Stimulated activated CD4-positive, alpha-beta T cell treated with anti-CD3 and anti-CD28 coated beads, TNF-alpha, amount 100 ng/mL, for 1 hour (primary cell): ENCODE measurements at regions not wholly inside any gene's neighbourhood (a gene's known extent, or its start where the extent isn't known, plus 50 kb on each side); places are given as distances from the start of the nearest gene placed in this dataset.
"Not testable (repeated sequence)": the region's sequence is repeated elsewhere in the genome, so short reads cannot be mapped to it uniquely, and the experiment has no call there.

ENCODE experiments used
- DNase-seq, 3 donors: peaks; one replicate each; pipeline ENCODE4 v3.0.0-alpha.2; 2020; ENCODE audit warnings: low read depth in 3 of 3, low spot score in 1 of 3

DNA sequence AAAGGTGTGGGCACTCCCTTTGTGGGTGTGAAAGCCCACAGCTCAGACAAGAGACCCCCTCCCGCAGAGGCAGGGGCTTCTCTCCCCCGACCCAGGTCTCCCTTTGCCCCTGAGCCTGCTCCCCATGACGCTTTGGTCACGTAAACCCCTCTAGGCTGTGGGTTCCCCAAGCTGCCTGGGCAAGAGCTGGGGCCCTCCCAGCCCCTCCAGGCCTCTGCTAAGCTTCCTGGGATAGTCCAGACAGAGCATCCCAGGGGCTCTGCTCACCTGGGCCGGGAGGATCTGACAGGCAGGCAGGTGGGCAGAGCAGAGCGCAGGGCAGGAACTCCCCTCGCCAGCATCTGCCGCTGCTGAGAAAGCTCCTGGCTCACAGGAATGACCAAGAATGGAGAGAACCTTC is 177.3 kb downstream of the BANP start:
- DNase-seq, result no peak

DNA sequence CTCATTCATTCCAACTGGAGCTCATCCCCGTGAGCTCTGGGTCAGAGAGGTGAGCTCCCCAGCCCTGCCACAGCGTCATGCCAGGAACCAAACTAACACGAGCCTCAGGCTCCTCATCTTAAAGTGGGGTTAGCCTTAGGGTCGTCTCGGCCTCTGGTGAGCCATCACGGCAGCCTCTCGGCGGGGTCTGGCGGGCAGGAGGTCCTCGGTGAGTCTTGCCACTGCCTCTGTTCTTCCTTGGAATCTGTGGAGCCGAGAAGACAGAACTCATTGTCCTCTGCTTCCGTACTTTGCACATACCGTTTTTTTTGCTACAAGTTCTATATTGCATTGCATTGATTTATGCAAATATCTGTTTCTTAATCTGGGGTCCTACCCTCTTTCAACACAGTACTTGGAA is 177.9 kb downstream of the BANP start:
- not testable (repeated sequence) for DNase-seq

DNA sequence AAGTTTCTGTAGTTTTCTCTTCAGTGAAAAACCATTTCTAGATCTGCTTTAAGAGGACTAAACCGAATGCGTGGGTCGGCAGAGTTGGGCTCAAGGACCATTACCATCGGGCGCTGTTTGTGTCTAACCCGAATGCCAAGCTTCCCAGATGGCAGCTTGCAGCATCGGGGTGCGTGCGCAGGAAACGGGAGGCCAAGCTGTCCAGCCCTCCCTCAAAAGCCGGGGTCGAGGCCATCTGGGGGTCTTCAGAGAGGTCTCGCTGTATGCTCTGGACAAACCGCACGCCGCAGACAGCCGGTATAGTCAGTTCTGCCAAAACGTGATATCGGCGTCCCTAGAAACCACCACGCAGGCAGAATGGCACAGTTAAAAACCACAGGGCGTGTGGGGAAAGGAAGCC is 178.8 kb downstream of the BANP start:
- no peak for DNase-seq

DNA sequence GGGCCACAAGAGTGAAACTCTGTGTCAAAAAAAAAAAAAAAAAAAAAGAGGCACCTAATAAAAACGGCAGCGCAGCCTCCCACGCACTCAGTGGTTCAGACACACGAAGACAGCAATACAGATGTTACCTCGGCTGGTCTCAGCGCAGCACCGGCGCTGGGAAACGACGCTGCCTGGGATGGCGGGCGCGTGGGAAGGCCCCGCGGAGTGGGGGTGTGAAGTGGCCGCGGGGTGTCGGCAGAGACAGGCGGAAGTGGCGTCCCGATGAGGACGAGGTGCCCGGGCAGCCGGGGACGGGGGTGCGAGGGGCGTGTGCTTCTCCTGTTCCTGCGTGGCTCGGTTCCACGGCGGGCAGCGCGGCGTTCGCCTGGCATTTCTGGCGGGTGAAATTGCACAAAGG is 179.4 kb downstream of the BANP start:
- DNase-seq, result no peak

DNA sequence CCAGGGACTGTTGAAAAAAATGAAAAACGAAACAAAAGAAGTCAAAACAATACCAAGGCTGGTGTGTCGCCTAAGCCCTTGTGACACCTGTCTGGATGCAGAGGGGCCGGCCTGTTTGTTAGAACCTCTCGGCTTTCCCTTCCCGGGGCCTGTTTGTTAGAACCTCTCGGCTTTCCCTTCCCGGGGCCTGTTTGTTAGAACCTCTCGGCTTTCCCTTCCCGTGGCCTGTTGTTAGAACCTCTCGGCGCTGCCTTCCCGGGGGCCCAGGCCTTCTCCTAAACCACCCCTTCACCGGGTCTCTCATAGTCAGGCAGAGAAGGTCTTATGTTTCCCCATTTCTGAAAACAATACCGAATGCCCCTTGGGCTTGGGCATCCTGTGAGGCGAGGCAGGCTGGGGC is 180.0 kb downstream of the BANP start:
- no peak for DNase-seq

GRCh38 chr16:88131966-88132365 is 180.7 kb downstream of the BANP start:
- DNase-seq, result no peak

- no peak for DNase-seq
These were observed 181.7 kb downstream of the BANP start for GRCh38 chr16:88132836-88133506.

DNA sequence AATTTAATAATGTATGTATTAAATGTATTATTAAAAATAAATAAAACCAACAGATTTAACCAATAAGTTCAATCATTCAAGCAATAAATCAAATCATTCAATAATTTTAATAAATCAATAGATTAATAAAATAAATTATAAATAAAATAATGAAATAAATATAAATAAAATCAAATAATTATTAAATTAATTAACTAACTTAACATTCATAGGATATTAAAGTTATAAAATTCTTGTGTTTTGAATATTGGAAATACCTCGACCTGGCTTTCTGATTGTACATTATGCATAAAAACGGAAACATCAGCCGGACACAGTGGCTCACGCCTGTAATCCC is 182.2 kb downstream of the BANP start:
- no peak for DNase-seq

GRCh38 chr16:88134172-88134898 is 183.1 kb downstream of the BANP start:
- not testable (repeated sequence) for DNase-seq

GRCh38 chr16:88134899-88135682 is 183.9 kb downstream of the BANP start:
- DNase-seq, result not testable (repeated sequence)

DNA sequence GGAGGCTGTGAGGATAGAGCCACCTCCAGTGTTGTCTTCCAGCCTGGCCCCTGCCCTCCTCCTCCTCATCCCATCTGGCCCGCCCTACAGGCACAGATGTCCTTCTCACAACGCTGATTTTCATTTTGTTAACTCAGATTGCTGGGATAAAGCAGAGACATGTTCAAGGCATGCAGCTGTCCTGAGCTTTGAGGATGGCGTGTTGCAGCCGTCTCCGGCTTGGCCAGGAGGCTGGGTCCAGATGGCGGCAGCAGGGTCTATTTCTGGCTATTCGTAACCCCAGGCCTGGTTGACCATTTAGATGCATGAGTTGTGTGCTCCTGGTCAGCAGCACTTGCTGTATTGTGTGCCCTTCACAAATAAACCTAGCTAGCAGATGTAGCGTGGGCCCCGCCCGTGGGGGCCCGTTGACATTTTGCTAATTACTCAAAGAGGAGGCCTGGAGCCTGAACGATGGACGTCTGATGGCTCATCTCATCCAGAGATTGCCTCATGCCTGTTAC is 185.0 kb downstream of the BANP start:
- DNase-seq, result not testable (repeated sequence)

- not testable (repeated sequence) for DNase-seq
These were observed 185.7 kb downstream of the BANP start for GRCh38 chr16:88136939-88137338.

DNA sequence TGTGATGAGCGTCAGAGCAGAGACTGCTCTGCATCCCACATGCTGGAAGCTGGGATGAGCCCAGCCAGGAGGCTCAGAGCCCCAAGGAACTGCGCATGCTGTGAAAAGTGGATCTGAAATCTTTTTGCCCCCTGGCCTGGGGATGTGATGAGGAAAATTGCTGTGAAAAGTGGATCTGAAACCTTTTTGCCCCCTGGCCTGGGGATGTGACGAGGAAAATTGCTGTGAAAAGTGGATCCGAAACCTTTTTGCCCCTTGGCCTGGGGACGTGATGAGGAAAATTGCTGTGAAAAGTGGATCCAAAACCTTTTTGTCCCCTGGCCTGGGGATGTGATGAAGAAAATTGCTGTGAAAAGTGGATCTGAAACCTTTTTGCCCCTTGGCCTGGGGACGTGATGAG is 187.9 kb downstream of the BANP start:
- not testable (repeated sequence) for DNase-seq

- DNase-seq, result not testable (repeated sequence)
These were observed 189.0 kb downstream of the BANP start for GRCh38 chr16:88140195-88140594.

- DNase-seq, result no peak
These were observed 190.3 kb downstream of the BANP start for GRCh38 chr16:88141580-88141979.

DNA sequence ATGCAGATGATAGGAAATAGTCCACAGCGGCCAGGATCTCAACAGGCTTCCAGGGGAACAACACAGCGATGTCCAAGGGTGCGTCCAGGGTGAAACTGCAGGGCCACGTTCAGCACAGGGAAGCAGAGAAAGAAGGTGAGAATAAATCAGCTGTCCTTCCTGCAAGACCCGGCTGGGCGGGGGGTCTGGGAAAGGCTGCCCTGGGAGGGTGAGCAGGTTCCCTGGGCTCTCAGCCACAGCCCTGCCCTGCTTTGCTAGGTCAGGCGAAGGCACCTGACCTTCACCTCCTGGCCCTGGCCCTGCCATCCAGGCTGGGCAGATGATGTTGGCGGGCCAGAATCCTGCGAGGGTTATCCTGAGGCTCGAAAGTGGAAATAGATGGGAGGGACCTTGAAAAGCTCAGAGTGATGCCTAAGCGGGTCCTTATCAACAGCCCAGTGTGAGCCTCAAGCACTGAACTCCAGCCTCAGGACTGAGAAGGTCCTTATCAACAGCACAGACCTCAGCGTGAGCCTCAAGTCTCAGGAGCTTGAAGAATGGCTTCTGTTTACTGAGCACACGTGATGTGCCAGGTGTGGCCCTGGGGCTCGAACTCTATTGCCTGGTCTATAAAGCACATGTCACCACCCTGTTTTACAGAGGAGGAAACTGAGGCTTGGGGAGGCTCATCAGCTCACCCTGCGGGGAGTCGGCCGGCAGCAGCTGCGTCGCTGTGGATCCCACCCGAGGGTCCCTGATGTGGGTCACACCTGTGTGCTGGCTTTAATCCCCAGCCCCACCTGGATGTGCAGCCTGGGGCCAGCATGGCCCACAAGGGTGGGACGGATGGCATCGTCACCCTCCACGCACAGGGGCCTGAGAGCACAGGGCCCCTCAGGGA is 191.1 kb downstream of the BANP start:
- not testable (repeated sequence) for DNase-seq

- DNase-seq, result not testable (repeated sequence)
These were observed 192.1 kb downstream of the BANP start for GRCh38 chr16:88143122-88144027.

- no peak for DNase-seq
These were observed 192.8 kb downstream of the BANP start for GRCh38 chr16:88144028-88144511.

- not testable (repeated sequence) for DNase-seq
These were observed 194.1 kb downstream of the BANP start for GRCh38 chr16:88145376-88145775.
